ENCODE measurements at regions not wholly inside any gene's neighbourhood (a gene's known extent, or its start where the extent isn't known, plus 50 kb on each side); places are given as distances from the start of the nearest gene placed in this dataset.

DNA sequence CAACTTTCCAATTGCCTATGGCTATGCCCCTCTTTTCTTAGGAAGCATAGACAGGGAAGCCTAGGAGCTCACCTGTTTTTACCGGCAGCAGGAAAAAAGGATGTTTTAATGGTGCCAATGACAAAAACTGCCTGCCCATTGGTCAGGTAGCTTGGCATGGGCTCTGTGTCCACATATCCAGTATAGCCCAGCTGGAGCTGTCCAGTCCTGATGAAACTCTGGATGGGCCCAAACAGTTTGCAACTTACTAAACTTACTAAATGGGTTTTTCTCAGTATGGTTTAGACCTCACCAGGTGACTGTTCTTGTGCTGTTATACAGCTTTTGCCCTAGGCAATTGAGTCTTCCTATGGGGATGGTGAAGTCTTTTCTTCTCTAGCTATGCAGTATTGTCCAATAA lies 711.2 kb downstream of the AMY1C start:
- TF ChIP-seq POLR2AphosphoS5 (IDR thresholded peaks at IDR 0.05; ENCODE audit: low read depth): no peak
- no peak for TF ChIP-seq CTCF (IDR thresholded peaks at IDR 0.05; ENCODE audit: insufficient read depth, low read length)
- TF ChIP-seq, protein P1, sequence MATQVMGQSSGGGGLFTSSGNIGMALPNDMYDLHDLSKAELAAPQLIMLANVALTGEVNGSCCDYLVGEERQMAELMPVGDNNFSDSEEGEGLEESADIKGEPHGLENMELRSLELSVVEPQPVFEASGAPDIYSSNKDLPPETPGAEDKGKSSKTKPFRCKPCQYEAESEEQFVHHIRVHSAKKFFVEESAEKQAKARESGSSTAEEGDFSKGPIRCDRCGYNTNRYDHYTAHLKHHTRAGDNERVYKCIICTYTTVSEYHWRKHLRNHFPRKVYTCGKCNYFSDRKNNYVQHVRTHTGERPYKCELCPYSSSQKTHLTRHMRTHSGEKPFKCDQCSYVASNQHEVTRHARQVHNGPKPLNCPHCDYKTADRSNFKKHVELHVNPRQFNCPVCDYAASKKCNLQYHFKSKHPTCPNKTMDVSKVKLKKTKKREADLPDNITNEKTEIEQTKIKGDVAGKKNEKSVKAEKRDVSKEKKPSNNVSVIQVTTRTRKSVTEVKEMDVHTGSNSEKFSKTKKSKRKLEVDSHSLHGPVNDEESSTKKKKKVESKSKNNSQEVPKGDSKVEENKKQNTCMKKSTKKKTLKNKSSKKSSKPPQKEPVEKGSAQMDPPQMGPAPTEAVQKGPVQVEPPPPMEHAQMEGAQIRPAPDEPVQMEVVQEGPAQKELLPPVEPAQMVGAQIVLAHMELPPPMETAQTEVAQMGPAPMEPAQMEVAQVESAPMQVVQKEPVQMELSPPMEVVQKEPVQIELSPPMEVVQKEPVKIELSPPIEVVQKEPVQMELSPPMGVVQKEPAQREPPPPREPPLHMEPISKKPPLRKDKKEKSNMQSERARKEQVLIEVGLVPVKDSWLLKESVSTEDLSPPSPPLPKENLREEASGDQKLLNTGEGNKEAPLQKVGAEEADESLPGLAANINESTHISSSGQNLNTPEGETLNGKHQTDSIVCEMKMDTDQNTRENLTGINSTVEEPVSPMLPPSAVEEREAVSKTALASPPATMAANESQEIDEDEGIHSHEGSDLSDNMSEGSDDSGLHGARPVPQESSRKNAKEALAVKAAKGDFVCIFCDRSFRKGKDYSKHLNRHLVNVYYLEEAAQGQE (IDR thresholded peaks at IDR 0.05; ENCODE audit: insufficient replicate concordance, low read depth): peak; percentile 81
- no peak for TF ChIP-seq GABPA (IDR thresholded peaks at IDR 0.05; ENCODE audit: low read depth)
- no peak for TF ChIP-seq SPI1 (IDR thresholded peaks at IDR 0.05; ENCODE audit: borderline replicate concordance, low read depth)
- no peak for DNase-seq (ENCODE audit: low read depth in 1 of 2, low spot score in 1 of 2)
- Histone ChIP-seq H3K27me3 (ENCODE audit: insufficient read depth, poor library complexity, severe bottlenecking) (no peaks in the 10 kb centered on the region), H3K27ac (replicated peaks) (no peak overlapping the region), H3K4me3 (replicated peaks; ENCODE audit: insufficient read depth, low read length) (no peak overlapping the region)

- Histone ChIP-seq H3K27ac (replicated peaks) (no peak overlapping the region), H3K27me3 (ENCODE audit: insufficient read depth, poor library complexity, severe bottlenecking) (no peaks in the 10 kb centered on the region), H3K4me3 (replicated peaks; ENCODE audit: insufficient read depth, low read length) (no peak overlapping the region)
- no peak for TF ChIP-seq GABPA (IDR thresholded peaks at IDR 0.05; ENCODE audit: low read depth)
- TF ChIP-seq POLR2AphosphoS5 (IDR thresholded peaks at IDR 0.05; ENCODE audit: low read depth): no peak
- TF ChIP-seq, protein P1 (IDR thresholded peaks at IDR 0.05; ENCODE audit: insufficient replicate concordance, low read depth): no peak
- no peak for TF ChIP-seq CTCF (IDR thresholded peaks at IDR 0.05; ENCODE audit: insufficient read depth, low read length)
- TF ChIP-seq SPI1 (IDR thresholded peaks at IDR 0.05; ENCODE audit: borderline replicate concordance, low read depth): no peak
- DNase-seq (ENCODE audit: low read depth in 1 of 2, low spot score in 1 of 2): no peak
Measured at GRCh38 chr1:104463126-104463697, 713.5 kb downstream of the AMY1C start.

DNA sequence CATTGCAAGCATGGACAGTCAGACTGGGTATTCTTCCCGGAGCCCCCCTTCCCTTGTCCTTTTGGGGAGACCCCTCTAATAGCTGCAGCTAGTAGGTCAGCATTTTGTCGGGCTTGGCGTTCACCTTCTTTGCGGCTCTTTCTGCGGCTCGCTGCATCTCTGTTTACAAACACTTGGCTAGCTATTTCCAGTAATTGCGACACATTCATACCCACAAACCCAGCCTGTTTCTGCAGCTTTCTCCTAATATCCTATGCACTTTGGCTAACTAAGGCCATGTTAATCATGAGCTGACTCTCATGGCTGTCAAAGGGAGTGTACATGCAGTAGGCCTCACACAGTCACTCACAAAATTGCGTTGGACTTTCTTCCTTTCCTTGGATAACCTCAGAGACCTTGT lies 716.4 kb downstream of the AMY1C start:
- Histone ChIP-seq H3K27me3 (ENCODE audit: insufficient read depth, poor library complexity, severe bottlenecking) (no peaks in the 10 kb centered on the region), H3K4me3 (replicated peaks; ENCODE audit: insufficient read depth, low read length) (no peak overlapping the region), H3K27ac (replicated peaks) (no peak overlapping the region)
- DNase-seq (ENCODE audit: low read depth in 1 of 2, low spot score in 1 of 2): no peak
- no peak for TF ChIP-seq SPI1 (IDR thresholded peaks at IDR 0.05; ENCODE audit: borderline replicate concordance, low read depth)
- TF ChIP-seq, protein P1 (IDR thresholded peaks at IDR 0.05; ENCODE audit: insufficient replicate concordance, low read depth): no peak
- TF ChIP-seq GABPA (IDR thresholded peaks at IDR 0.05; ENCODE audit: low read depth): no peak
- no peak for TF ChIP-seq POLR2AphosphoS5 (IDR thresholded peaks at IDR 0.05; ENCODE audit: low read depth)
- no peak for TF ChIP-seq CTCF (IDR thresholded peaks at IDR 0.05; ENCODE audit: insufficient read depth, low read length)
